ENCODE measurements at regions not wholly inside any gene's neighbourhood (a gene's known extent, or its start where the extent isn't known, plus 50 kb on each side); places are given as distances from the start of the nearest gene placed in this dataset.
A peak's percentile ranks its signal among the peaks of the same experiment; 100 is the strongest.

- H3K4me3 ChIP-seq (replicated peaks in 1 of 3): no peak overlapping the region
- no peak overlapping the region for H3K27ac ChIP-seq
- 96 to 100% methylated on average over 1 of the region's 1 CpG for WGBS, 2 donors
- no peak for DNase-seq
- H3K4me1 ChIP-seq: no peaks in the 10 kb centered on the region
- no peaks in the 10 kb centered on the region for H3K27me3 ChIP-seq
- no peak for TF ChIP-seq POLR2A (IDR thresholded peaks at IDR 0.05)
- H3K9me3 ChIP-seq: no peaks in the 10 kb centered on the region
- intact Hi-C loops (cut with DNase I): no loop called here
- no peaks in the 10 kb centered on the region for H3K36me3 ChIP-seq
Measured at GRCh38 chrX:118250445-118250844, 95.5 kb upstream of the WDR44 start.

- Histone ChIP-seq H3K9me3 (no peaks in the 10 kb centered on the region), H3K36me3 (no peaks in the 10 kb centered on the region), H3K27ac (no peak overlapping the region), H3K4me3 (replicated peaks in 1 of 3) (no peak overlapping the region), H3K27me3 (no peaks in the 10 kb centered on the region), H3K4me1 (no peaks in the 10 kb centered on the region)
- 71 to 84% methylated on average over 3 of the region's 3 CpGs for WGBS, 2 donors
- TF ChIP-seq CTCF (IDR thresholded peaks at IDR 0.05) (no peak), POLR2A (IDR thresholded peaks at IDR 0.05) (no peak)
- no peak for DNase-seq
- intact Hi-C loops (cut with DNase I): no loop called here
Measured at GRCh38 chrX:118251271-118251670, 94.6 kb upstream of the WDR44 start.

GRCh38 chrX:118252967-118253366 lies 92.9 kb upstream of the WDR44 start:
- WGBS, 2 donors: 80 to 88% methylated on average over 1 to 2 of the region's 2 CpGs
- TF ChIP-seq CTCF (IDR thresholded peaks at IDR 0.05): no peak
- TF ChIP-seq POLR2A (IDR thresholded peaks at IDR 0.05): no peak
- intact Hi-C loops (cut with DNase I): no loop called here
- Histone ChIP-seq H3K9me3 (no peaks in the 10 kb centered on the region), H3K36me3 (no peaks in the 10 kb centered on the region), H3K4me3 (replicated peaks in 1 of 3) (no peak overlapping the region), H3K27me3 (no peaks in the 10 kb centered on the region), H3K27ac (no peak overlapping the region), H3K4me1 (no peaks in the 10 kb centered on the region)
- DNase-seq: no peak

GRCh38 chrX:118254611-118255010 lies 91.3 kb upstream of the WDR44 start:
- WGBS, 2 donors: 0 to 1% methylated on average over 2 of the region's 2 CpGs
- H3K27me3 ChIP-seq: no peaks in the 10 kb centered on the region
- no peak overlapping the region for H3K4me3 ChIP-seq (replicated peaks in 1 of 3)
- intact Hi-C loops (cut with DNase I): no loop called here
- TF ChIP-seq POLR2A (IDR thresholded peaks at IDR 0.05) (no peak), CTCF (IDR thresholded peaks at IDR 0.05) (peak; percentile 20 to 64 (median 46))
- H3K36me3 ChIP-seq: no peaks in the 10 kb centered on the region
- H3K4me1 ChIP-seq: no peaks in the 10 kb centered on the region
- no peaks in the 10 kb centered on the region for H3K9me3 ChIP-seq
- peak; percentile 29 to 36 for DNase-seq
- no peak overlapping the region for H3K27ac ChIP-seq

GRCh38 chrX:118255921-118256320 lies 90.0 kb upstream of the WDR44 start:
- intact Hi-C loops (cut with DNase I): no loop called here
- Histone ChIP-seq H3K9me3 (no peaks in the 10 kb centered on the region), H3K4me1 (no peaks in the 10 kb centered on the region), H3K4me3 (replicated peaks in 1 of 3) (no peak overlapping the region), H3K36me3 (no peaks in the 10 kb centered on the region), H3K27ac (no peak overlapping the region), H3K27me3 (no peaks in the 10 kb centered on the region)
- no peak for TF ChIP-seq POLR2A (IDR thresholded peaks at IDR 0.05)
- no peak for TF ChIP-seq CTCF (IDR thresholded peaks at IDR 0.05)
- no peak for DNase-seq

- no peak for DNase-seq
- Histone ChIP-seq H3K4me3 (replicated peaks in 1 of 3) (no peak overlapping the region), H3K27ac (no peak overlapping the region), H3K9me3 (no peaks in the 10 kb centered on the region), H3K27me3 (no peaks in the 10 kb centered on the region), H3K4me1 (no peaks in the 10 kb centered on the region), H3K36me3 (no peaks in the 10 kb centered on the region)
- TF ChIP-seq CTCF (IDR thresholded peaks at IDR 0.05) (no peak), POLR2A (IDR thresholded peaks at IDR 0.05) (no peak)
- intact Hi-C loops (cut with DNase I): no loop called here
- WGBS, 2 donors: 83 to 91% methylated on average over 4 of the region's 4 CpGs
Measured at GRCh38 chrX:118257781-118258180, 88.1 kb upstream of the WDR44 start.
